ENCODE measurements at regions not wholly inside any gene's neighbourhood (a gene's known extent, or its start where the extent isn't known, plus 50 kb on each side); places are given as distances from the start of the nearest gene placed in this dataset.
"Not testable (repeated sequence)": the region's sequence is repeated elsewhere in the genome, so short reads cannot be mapped to it uniquely, and the experiment has no call there.

- H3K27ac ChIP-seq: no peak overlapping the region
- DNase-seq (ENCODE audit: low spot score in 2 of 2): peak in 1 of 2 donors; percentile 46
- no peaks in the 10 kb centered on the region for H3K27me3 ChIP-seq
- 88% methylated on average over 30 of the region's 30 CpGs for WGBS
- H3K4me1 ChIP-seq: no peaks in the 10 kb centered on the region
- H3K9me3 ChIP-seq: no peaks in the 10 kb centered on the region
- no peak overlapping the region for H3K4me3 ChIP-seq
- no peak for TF ChIP-seq EP300 (IDR thresholded peaks at IDR 0.05)
- TF ChIP-seq POLR2A (IDR thresholded peaks at IDR 0.05): no peak
- no peak for TF ChIP-seq POLR2AphosphoS5 (IDR thresholded peaks at IDR 0.05)
- no peak for TF ChIP-seq CTCF (IDR thresholded peaks at IDR 0.05)
- no peaks in the 10 kb centered on the region for H3K36me3 ChIP-seq
These were observed 118.1 kb downstream of the TNFRSF13B start for GRCh38 chr17:16853661-16854320.

GRCh38 chr17:16849861-16850260 lies 122.1 kb downstream of the TNFRSF13B start:
- 73% methylated on average over 5 of the region's 7 CpGs for WGBS
- not testable (repeated sequence) for H3K27ac ChIP-seq; H3K27me3 ChIP-seq; H3K4me1 ChIP-seq; H3K4me3 ChIP-seq; H3K36me3 ChIP-seq; H3K9me3 ChIP-seq; DNase-seq (ENCODE audit: low spot score in 2 of 2)

GRCh38 chr17:16848997-16849396 lies 122.9 kb downstream of the TNFRSF13B start:
- H3K27ac ChIP-seq: not testable (repeated sequence)
- 84% methylated on average over 8 of the region's 14 CpGs for WGBS

GRCh38 chr17:16845098-16845497 lies 126.8 kb downstream of the TNFRSF13B start:
- H3K4me3 ChIP-seq; H3K4me1 ChIP-seq; DNase-seq (ENCODE audit: low spot score in 2 of 2); H3K27ac ChIP-seq; H3K36me3 ChIP-seq; H3K27me3 ChIP-seq; H3K9me3 ChIP-seq: not testable (repeated sequence)
- WGBS: no CpG with 5 or more reads among the region's 9 CpGs

More at GRCh38 chr17:16848997-16849396, 122.9 kb downstream of the TNFRSF13B start:
- H3K4me1 ChIP-seq; H3K4me3 ChIP-seq; H3K36me3 ChIP-seq; H3K9me3 ChIP-seq; H3K27me3 ChIP-seq; DNase-seq (ENCODE audit: low spot score in 2 of 2): not testable (repeated sequence)

GRCh38 chr17:16844669-16845068 lies 127.2 kb downstream of the TNFRSF13B start:
- H3K9me3 ChIP-seq; H3K36me3 ChIP-seq; H3K27me3 ChIP-seq; H3K4me3 ChIP-seq; DNase-seq (ENCODE audit: low spot score in 2 of 2); H3K27ac ChIP-seq; H3K4me1 ChIP-seq: not testable (repeated sequence)
- no CpG with 5 or more reads among the region's 6 CpGs for WGBS

- H3K27ac ChIP-seq; H3K4me1 ChIP-seq; H3K9me3 ChIP-seq; DNase-seq (ENCODE audit: low spot score in 2 of 2); H3K36me3 ChIP-seq; H3K4me3 ChIP-seq; H3K27me3 ChIP-seq: not testable (repeated sequence)
- no CpG with 5 or more reads among the region's 7 CpGs for WGBS
These were observed 128.4 kb downstream of the TNFRSF13B start for GRCh38 chr17:16843511-16843910.

GRCh38 chr17:16842346-16842745 lies 129.6 kb downstream of the TNFRSF13B start:
- H3K9me3 ChIP-seq: not testable (repeated sequence)

GRCh38 chr17:16841896-16842295 lies 130.0 kb downstream of the TNFRSF13B start:
- H3K27me3 ChIP-seq; H3K9me3 ChIP-seq; DNase-seq (ENCODE audit: low spot score in 2 of 2); H3K36me3 ChIP-seq; H3K27ac ChIP-seq; H3K4me3 ChIP-seq; H3K4me1 ChIP-seq: not testable (repeated sequence)
- no CpG with 5 or more reads among the region's 10 CpGs for WGBS

More at GRCh38 chr17:16842346-16842745, 129.6 kb downstream of the TNFRSF13B start:
- not testable (repeated sequence) for H3K27ac ChIP-seq; H3K36me3 ChIP-seq; H3K4me1 ChIP-seq; DNase-seq (ENCODE audit: low spot score in 2 of 2); H3K4me3 ChIP-seq; H3K27me3 ChIP-seq
- WGBS: no CpG with 5 or more reads among the region's 6 CpGs

GRCh38 chr17:16840219-16840618 lies 131.7 kb downstream of the TNFRSF13B start:
- H3K4me3 ChIP-seq; H3K9me3 ChIP-seq; H3K36me3 ChIP-seq; DNase-seq (ENCODE audit: low spot score in 2 of 2); H3K27ac ChIP-seq; H3K27me3 ChIP-seq; H3K4me1 ChIP-seq: not testable (repeated sequence)
- no CpG with 5 or more reads among the region's 9 CpGs for WGBS

GRCh38 chr17:16839242-16840175 lies 132.4 kb downstream of the TNFRSF13B start:
- no CpG with 5 or more reads among the region's 16 CpGs for whole genome bisulfite sequencing
- H3K36me3 ChIP-seq; H3K27ac ChIP-seq; H3K9me3 ChIP-seq; H3K4me3 ChIP-seq; DNase-seq (ENCODE audit: low spot score in 2 of 2); H3K27me3 ChIP-seq; H3K4me1 ChIP-seq: not testable (repeated sequence)

GRCh38 chr17:16838795-16839194 lies 133.1 kb downstream of the TNFRSF13B start:
- H3K9me3 ChIP-seq; H3K4me1 ChIP-seq; H3K36me3 ChIP-seq; H3K27ac ChIP-seq; H3K27me3 ChIP-seq; DNase-seq (ENCODE audit: low spot score in 2 of 2); H3K4me3 ChIP-seq: not testable (repeated sequence)
- no CpG with 5 or more reads among the region's 6 CpGs for WGBS

- not testable (repeated sequence) for DNase-seq (ENCODE audit: low spot score in 2 of 2); H3K4me1 ChIP-seq; H3K36me3 ChIP-seq; H3K9me3 ChIP-seq; H3K27ac ChIP-seq; H3K27me3 ChIP-seq; H3K4me3 ChIP-seq
- 86% methylated on average over 4 of the region's 9 CpGs for WGBS
These were observed 133.6 kb downstream of the TNFRSF13B start for GRCh38 chr17:16838287-16838686.

All from suprapubic skin (tissue), 4 donors.